Left colon (tissue), 2 donors: ENCODE measurements at regions not wholly inside any gene's neighbourhood (a gene's known extent, or its start where the extent isn't known, plus 50 kb on each side); places are given as distances from the start of the nearest gene placed in this dataset.
"Not testable (repeated sequence)": the region's sequence is repeated elsewhere in the genome, so short reads cannot be mapped to it uniquely, and the experiment has no call there.

Source experiments
- ATAC-seq: fragments of 200-7000 bp; cut with Tn5 transposase; one replicate; pipeline ENCODE4 v1.9.1; 2020; ENCODE audit warnings: mild to moderate bottlenecking, moderate library complexity
- DNase-seq, 2 donors: peaks; one replicate each; pipeline ENCODE4 v3.0.0-alpha.2; 2020
- intact Hi-C, 2 donors: fragments of 100-400 bp; cut with DNase I in 1 of 2; cut with micrococcal nuclease in 1 of 2; formaldehyde crosslinking; loops; one replicate each; pipeline versions ENCODE4 v1.11.2 to v1.14.0; 2022; cut with DNase I, micrococcal nuclease
- donor health status: DM: no; HTN: no; CAD: no.
- donor health status: DM: yes; HTN: yes; CAD: no.

GRCh38 chr10:9550810-9551209 lies 1466.9 kb upstream of the CELF2 start:
- DNase-seq (no peak), ATAC-seq (no peak)
- intact Hi-C loops: no loop called here

DNA sequence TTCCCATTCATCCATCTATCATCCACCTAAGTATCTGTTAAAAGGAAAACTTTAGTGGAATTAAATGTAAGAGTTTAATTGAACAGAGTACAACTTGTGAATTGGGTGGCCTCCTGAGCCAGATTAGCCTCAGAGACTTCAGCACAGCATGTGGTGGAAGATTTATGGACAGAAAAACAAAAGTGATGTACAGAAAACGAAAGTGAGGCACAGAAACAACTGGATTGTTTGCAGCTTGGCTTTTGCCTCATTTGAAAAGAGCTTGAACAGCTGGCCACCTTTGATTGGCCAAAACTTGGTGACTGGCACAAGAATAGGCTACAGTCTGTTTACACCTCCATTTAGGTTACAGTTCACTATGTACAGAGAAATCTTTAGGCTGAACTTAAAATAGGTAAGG lies 1463.4 kb upstream of the CELF2 start:
- ATAC-seq (no peak), DNase-seq (no peak)
- intact Hi-C loops: no loop called here

DNA sequence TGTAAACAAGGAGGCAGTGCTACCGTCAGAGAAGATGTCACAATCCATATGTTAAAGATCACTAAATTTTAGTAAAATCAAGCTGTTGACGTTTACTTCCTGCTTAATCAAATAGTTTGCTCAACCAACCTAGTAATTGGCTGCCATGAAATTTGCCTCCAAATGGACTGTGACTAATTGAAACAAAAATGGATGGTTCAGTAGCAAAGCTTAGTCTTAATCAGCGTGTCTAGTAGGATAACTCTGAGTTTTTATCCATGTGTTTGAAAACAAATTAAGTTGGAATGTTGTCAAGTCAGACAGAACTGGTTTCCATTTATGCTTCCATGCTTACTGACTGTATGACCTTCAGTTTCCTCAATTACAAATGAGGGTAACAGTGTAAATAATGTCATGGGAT lies 1456.7 kb upstream of the CELF2 start:
- ATAC-seq: no peak
- DNase-seq: no peak
- intact Hi-C loops: no loop called here

DNA sequence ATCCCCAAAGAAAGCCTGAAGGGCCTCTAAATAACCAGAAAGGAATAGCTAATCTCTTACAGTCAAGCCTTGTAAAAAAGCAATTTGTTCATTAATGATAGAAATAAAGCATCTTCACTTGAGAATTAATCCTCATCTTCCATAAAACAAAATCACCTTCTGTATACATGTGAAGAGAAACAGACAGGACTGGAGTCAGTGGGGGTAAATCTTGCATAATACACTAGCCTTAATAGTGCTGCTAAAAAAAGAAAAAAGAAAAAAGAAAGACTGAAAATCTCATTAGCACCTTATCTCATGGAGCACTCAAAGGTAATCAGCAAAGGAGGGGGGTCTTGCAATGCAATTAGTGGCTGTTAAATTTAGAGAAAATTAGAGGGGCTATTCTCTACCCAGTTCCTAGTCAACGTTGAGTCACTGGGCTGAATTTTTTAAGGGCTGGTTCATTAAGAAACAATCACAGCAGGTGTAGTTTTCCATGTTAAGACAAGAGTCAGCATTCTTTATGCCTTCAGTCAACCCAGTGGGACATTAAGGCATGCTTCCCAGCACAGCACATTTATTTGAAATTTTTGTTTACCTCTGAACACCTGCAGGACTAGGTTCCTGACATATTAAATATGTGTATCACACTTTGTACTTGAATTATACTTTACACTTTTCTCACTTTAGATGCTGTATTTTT lies 1455.7 kb upstream of the CELF2 start:
- ATAC-seq: no peak
- intact Hi-C loops: no loop called here
- DNase-seq: no peak

- intact Hi-C loops: no loop called here
- DNase-seq: no peak
- no peak for ATAC-seq
Measured at GRCh38 chr10:9577746-9578145, 1439.9 kb upstream of the CELF2 start.

DNA sequence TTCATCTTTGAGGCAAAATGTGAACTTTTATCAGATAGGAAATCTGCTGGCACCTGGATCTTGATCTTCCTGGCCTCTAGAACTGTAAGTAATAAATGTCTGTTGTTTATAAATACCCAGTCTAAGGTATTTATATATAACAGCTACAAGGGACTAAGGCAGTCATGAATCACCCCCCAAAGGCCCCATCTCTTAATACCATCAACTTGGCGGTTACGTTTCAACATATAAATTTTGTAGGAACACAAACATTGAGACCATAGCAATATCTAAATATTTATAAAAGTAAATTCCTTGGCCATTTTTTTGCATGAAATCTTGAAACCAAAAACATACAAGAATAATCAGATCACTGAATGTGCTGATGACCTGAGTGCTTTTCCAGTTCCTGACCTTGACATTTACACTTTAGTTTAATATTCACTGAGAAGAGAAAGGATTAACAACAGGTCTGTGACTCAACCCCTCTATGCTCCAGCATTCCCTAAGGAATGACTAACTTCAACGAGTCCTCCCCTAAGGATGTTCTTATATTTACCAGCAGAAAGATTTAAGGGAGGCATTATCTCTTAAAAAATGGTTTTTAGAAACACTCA lies 1438.5 kb upstream of the CELF2 start:
- DNase-seq (no peak), ATAC-seq (no peak)
- intact Hi-C loops: no loop called here

DNA sequence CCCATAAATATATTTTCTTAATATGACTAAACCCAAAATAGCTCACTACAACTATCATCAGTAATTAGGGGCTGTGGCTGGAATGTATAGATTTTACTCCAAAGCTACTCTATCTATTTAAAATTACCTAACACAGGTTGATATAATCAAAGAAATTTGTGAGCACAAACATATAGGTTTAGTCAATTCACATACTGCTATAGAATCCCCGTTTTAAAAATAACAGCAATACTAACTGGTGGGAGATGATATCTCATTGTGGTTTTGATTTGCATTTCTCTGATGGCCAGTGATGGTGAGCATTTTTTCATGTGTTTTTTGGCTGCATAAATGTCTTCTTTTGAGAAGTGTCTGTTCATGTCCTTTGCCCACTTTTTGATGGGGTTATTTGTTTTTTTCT lies 1434.9 kb upstream of the CELF2 start:
- DNase-seq, intact Hi-C loops, ATAC-seq: not testable (repeated sequence)

DNA sequence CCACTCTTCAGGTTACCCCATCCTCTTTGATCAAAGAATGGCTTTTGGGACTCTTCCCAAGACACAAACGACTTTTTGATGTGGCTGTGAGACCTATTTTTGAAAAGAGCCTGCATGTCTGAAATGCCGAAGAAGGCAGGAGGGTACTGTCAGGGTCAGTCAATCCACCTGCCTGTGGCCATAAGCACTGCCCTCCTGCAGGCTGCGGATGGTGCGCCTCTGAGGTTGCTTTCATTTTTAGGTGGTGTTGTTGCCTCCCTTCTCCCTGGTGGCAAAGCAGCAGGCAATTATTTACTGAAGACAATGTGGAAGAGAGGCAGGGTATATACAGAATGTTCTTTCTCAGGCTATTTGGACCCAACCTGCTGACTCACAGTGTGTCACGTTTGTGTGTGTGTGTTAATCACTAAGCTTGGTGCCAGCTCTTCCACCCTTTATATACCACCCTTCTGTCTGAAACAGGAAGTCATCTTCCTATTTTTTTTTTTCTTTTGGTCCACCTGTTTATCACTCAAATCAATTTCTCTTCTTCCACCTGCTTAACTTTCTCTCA lies 1421.2 kb upstream of the CELF2 start:
- intact Hi-C loops: no loop called here
- ATAC-seq: no peak

DNA sequence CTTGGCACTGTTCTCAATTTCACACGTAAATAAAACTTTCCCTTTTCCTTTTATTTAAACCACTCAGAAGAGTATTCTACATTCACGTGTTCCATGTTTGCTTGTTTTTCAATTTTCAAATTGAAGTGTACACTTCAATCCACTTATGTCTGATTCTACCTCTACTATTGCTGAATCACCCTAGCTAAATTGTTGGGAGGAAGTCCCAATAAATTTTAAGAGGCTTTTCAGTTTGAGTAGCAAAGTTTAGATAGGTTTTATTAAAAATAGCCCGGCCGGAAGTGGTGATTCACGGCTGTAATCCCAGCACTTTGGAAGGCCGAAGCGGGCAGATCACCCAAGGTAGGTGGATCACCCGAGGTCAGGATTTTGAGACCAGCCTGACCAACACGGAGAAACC lies 1414.7 kb upstream of the CELF2 start:
- intact Hi-C loops: no loop called here
- DNase-seq (no peak), ATAC-seq (no peak)

More for the DNA sequence above, 1421.2 kb upstream of the CELF2 start:
- no peak for DNase-seq

- intact Hi-C loops: no loop called here
- ATAC-seq (no peak), DNase-seq (no peak)
Measured at GRCh38 chr10:9603972-9604371, 1413.7 kb upstream of the CELF2 start.

GRCh38 chr10:9605231-9605630 lies 1412.4 kb upstream of the CELF2 start:
- intact Hi-C loops: no loop called here
- DNase-seq (no peak), ATAC-seq (no peak)

DNA sequence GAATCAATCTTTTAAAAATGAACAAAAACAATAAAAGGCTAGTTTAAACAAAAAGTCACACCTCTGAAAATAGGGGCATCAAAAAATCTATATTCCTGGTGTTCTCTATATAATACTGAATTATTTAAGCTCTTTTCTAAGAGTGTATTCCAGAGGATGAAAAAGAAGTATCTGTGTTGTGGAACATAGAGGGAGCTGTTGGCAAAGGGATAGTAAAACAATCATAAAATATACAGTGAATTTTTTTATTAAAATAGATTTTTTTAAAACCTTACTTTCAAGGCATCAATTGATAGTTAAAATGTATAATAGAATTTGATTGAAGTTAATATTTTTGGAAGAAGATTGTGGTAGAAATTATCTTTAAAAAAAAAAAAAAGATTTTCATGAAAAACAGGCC lies 1409.1 kb upstream of the CELF2 start:
- ATAC-seq (no peak), DNase-seq (no peak)
- intact Hi-C loops: no loop called here

GRCh38 chr10:9613338-9614075 lies 1404.2 kb upstream of the CELF2 start:
- ATAC-seq (no peak), DNase-seq (no peak)
- intact Hi-C loops: no loop called here

- DNase-seq (no peak), ATAC-seq (no peak)
- intact Hi-C loops: no loop called here
Measured at GRCh38 chr10:9615189-9615588, 1402.5 kb upstream of the CELF2 start.

- ATAC-seq: no peak
- intact Hi-C loops: no loop called here
- no peak for DNase-seq
Measured at GRCh38 chr10:9621216-9621615, 1396.5 kb upstream of the CELF2 start.

- ATAC-seq: no peak
- no peak for DNase-seq
- intact Hi-C loops: no loop called here
Measured at GRCh38 chr10:9625304-9625703, 1392.4 kb upstream of the CELF2 start.

DNA sequence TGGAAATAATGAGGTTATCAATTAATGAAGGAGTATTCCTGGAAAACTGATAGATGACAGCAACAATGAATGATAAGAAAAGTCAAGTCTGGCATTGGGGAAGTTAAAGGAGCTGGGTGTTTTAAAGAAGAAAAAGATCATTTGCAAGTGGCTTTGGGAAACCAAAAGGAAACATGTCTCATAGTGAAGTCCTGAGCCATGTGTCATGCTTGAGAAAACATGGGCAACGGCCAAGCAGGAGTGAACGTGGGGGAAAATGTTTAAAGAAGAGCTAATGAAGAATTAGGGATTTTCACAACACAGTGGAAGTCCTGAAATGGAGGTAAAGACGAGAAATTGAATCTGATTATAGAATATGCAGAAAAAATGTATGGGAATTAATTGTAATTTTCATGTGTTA lies 1383.2 kb upstream of the CELF2 start:
- intact Hi-C loops: no loop called here
- DNase-seq: no peak
- ATAC-seq: no peak

- DNase-seq (no peak), ATAC-seq (no peak)
- intact Hi-C loops: no loop called here
Measured at GRCh38 chr10:9635691-9636090, 1382.0 kb upstream of the CELF2 start.

DNA sequence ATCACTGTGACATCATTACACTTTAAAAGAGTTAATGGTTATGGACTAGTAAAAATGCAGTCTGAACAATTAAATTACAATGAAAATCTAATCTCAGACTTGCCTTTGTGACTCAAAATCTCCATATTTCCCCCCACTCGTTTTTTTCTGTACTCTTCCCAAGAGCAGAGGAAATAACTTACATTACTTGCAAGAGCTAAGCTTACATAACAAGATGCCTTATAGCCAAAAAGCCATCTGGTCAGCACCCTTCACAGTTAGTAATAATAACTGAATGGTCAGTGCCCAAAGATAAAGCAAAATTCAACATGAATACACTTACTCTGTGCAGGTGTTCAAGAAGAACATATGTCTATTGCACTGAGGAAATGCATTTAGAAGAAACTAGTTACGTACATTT lies 1381.5 kb upstream of the CELF2 start:
- intact Hi-C loops: no loop called here
- ATAC-seq (no peak), DNase-seq (no peak)

DNA sequence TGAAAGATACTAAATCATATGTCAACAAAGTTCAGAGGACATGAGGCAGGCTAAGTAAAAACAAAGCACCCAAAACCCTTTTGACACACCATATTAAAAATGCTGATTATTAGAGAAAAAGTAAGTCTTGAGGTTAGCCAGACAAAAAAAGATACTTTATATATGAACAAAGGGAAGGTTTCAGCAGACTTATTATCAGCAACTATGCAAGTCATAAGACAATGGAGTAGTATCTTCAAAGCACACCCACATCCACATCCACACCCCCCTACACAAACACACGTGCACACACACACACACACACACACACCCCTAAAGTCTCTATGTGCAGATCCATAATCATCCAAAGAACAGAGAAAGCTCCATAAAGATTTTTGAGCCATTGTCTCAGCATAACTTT lies 1373.9 kb upstream of the CELF2 start:
- DNase-seq (no peak), ATAC-seq (no peak)
- intact Hi-C loops: no loop called here
